NT2/D1 (cell line): ENCODE measurements at regions not wholly inside any gene's neighbourhood (a gene's known extent, or its start where the extent isn't known, plus 50 kb on each side); places are given as distances from the start of the nearest gene placed in this dataset.

Experiments used
- SUZ12 ChIP-seq: IDR thresholded peaks from 2 replicates; pipeline ENCODE4 v1.6.1; 2011; ENCODE audit not compliant: insufficient read length, insufficient read depth; ENCODE audit errors: extremely low read depth
- YY1 ChIP-seq: IDR thresholded peaks from 2 replicates; pipeline ENCODE4 v1.6.1; 2011; ENCODE audit not compliant: insufficient read length, insufficient read depth
- ZNF274 ChIP-seq: IDR thresholded peaks from 2 replicates; pipeline ENCODE4 v1.6.1; 2011; ENCODE audit warnings: mild to moderate bottlenecking, low read depth, low read length

DNA sequence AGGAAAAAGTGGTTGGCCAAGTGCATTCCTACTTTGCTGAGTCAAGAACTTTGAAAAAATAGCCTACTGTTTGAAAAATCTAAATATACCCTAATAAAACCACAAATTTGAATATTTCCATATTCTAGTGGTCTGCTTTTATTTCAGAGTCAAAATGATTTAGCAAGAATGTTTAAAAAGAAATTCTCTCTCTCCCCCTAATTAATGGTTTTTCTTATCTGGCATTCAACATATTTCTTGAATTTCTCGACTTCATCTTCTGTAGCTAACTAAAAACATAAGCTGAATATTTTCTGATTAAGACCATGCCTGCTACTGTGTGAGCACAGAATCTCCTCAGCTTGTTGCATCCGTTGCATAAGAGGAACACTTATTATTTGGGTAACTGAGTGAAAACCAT, 563.5 kb upstream of the TBL1XR1 start:
- TF ChIP-seq SUZ12 (no peak), ZNF274 (no peak), YY1 (no peak)
